HG02852 (cell line): ENCODE measurements at regions not wholly inside any gene's neighbourhood (a gene's known extent, or its start where the extent isn't known, plus 50 kb on each side); places are given as distances from the start of the nearest gene placed in this dataset.

Source experiments
- ATAC-seq: cut with Tn5 transposase; IDR thresholded peaks from one replicate; pipeline ENCODE4 v1.9.1; 2021; ENCODE audit warnings: mild to moderate bottlenecking, moderate library complexity; ENCODE audit not compliant: unreplicated experiment

GRCh38 chr3:137061186-137061585 lies 103.4 kb downstream of the IL20RB start:
- ATAC-seq = no peak

- peak; percentile 88 for ATAC-seq
Observed at GRCh38 chr3:137062250-137062649, 104.5 kb downstream of the IL20RB start.

GRCh38 chr3:137065381-137065780 lies 107.6 kb downstream of the IL20RB start:
- no peak for ATAC-seq

GRCh38 chr3:137066092-137066491 lies 108.3 kb downstream of the IL20RB start:
- ATAC-seq = no peak

- ATAC-seq = no peak
Observed at GRCh38 chr3:137071104-137071503, 113.3 kb downstream of the IL20RB start.

GRCh38 chr3:137075020-137075419 lies 117.2 kb downstream of the IL20RB start:
- no peak for ATAC-seq

GRCh38 chr3:137078040-137078439 lies 120.3 kb downstream of the IL20RB start:
- ATAC-seq = no peak

- ATAC-seq = no peak
Observed at GRCh38 chr3:137079571-137079970, 121.8 kb downstream of the IL20RB start.

- no peak for ATAC-seq
Observed at GRCh38 chr3:137081711-137082110, 123.9 kb downstream of the IL20RB start.

- no peak for ATAC-seq
Observed at GRCh38 chr3:137082763-137083162, 125.0 kb downstream of the IL20RB start.

- no peak for ATAC-seq
Observed at GRCh38 chr3:137083332-137083731, 125.5 kb downstream of the IL20RB start.

GRCh38 chr3:137084586-137084985 lies 126.8 kb downstream of the IL20RB start:
- ATAC-seq = no peak

GRCh38 chr3:137097386-137097785 lies 139.6 kb downstream of the IL20RB start:
- ATAC-seq = no peak

- no peak for ATAC-seq
Observed at GRCh38 chr3:137097852-137098251, 140.1 kb downstream of the IL20RB start.

GRCh38 chr3:137099364-137100219 lies 141.8 kb downstream of the IL20RB start:
- no peak for ATAC-seq

GRCh38 chr3:137100326-137100725 lies 142.5 kb downstream of the IL20RB start:
- no peak for ATAC-seq

GRCh38 chr3:137103739-137104138 lies 146.0 kb downstream of the IL20RB start:
- ATAC-seq = no peak

- no peak for ATAC-seq
Observed at GRCh38 chr3:137105277-137105977, 147.6 kb downstream of the IL20RB start.

- ATAC-seq = no peak
Observed at GRCh38 chr3:137106612-137107240, 148.9 kb downstream of the IL20RB start.

- ATAC-seq = no peak
Observed at GRCh38 chr3:137108699-137109440, 151.1 kb downstream of the IL20RB start.

- ATAC-seq = peak; percentile 68
Observed at GRCh38 chr3:137110392-137110996, 152.7 kb downstream of the IL20RB start.
